Stimulated activated CD4-positive, alpha-beta T cell treated with anti-CD3 and anti-CD28 coated beads, TNF-alpha, amount 100 ng/mL, for 1 hour (primary cell): ENCODE measurements at regions not wholly inside any gene's neighbourhood (a gene's known extent, or its start where the extent isn't known, plus 50 kb on each side); places are given as distances from the start of the nearest gene placed in this dataset.

Experiments used
- DNase-seq, 3 donors: peaks; one replicate each; pipeline ENCODE4 v3.0.0-alpha.2; 2020; ENCODE audit warnings: low read depth in 3 of 3, low spot score in 1 of 3

GRCh38 chr20:41798930-41799502, 180.8 kb upstream of the CHD6 start:
- no peak for DNase-seq

GRCh38 chr20:41786158-41786557, 168.0 kb upstream of the CHD6 start:
- no peak for DNase-seq

- no peak for DNase-seq
These were observed 166.2 kb upstream of the CHD6 start for GRCh38 chr20:41784209-41784958.

GRCh38 chr20:41783423-41784208, 165.4 kb upstream of the CHD6 start:
- no peak for DNase-seq

- DNase-seq: no peak
These were observed 164.7 kb upstream of the CHD6 start for GRCh38 chr20:41782730-41783406.

- DNase-seq: no peak
These were observed 164.1 kb upstream of the CHD6 start for GRCh38 chr20:41782255-41782654.

- DNase-seq: no peak
These were observed 158.2 kb upstream of the CHD6 start for GRCh38 chr20:41776421-41776820.

GRCh38 chr20:41774291-41774690, 156.1 kb upstream of the CHD6 start:
- DNase-seq: no peak

GRCh38 chr20:41770965-41771364, 152.8 kb upstream of the CHD6 start:
- DNase-seq: no peak

GRCh38 chr20:41770427-41770826, 152.2 kb upstream of the CHD6 start:
- no peak for DNase-seq

GRCh38 chr20:41769592-41770018, 151.4 kb upstream of the CHD6 start:
- DNase-seq: no peak

GRCh38 chr20:41750137-41750536, 132.0 kb upstream of the CHD6 start:
- DNase-seq: no peak

- no peak for DNase-seq
These were observed 130.8 kb upstream of the CHD6 start for GRCh38 chr20:41748756-41749582.

GRCh38 chr20:41748051-41748450, 129.9 kb upstream of the CHD6 start:
- no peak for DNase-seq

- no peak for DNase-seq
These were observed 129.0 kb upstream of the CHD6 start for GRCh38 chr20:41747226-41747625.

- DNase-seq: no peak
These were observed 128.5 kb upstream of the CHD6 start for GRCh38 chr20:41746635-41747034.

GRCh38 chr20:41738604-41739206, 120.5 kb upstream of the CHD6 start:
- no peak for DNase-seq

- DNase-seq: no peak
These were observed 117.8 kb upstream of the CHD6 start for GRCh38 chr20:41735949-41736348.

GRCh38 chr20:41734506-41734945, 116.3 kb upstream of the CHD6 start:
- DNase-seq: no peak

GRCh38 chr20:41733151-41733550, 115.0 kb upstream of the CHD6 start:
- DNase-seq: no peak
